ENCODE measurements at regions not wholly inside any gene's neighbourhood (a gene's known extent, or its start where the extent isn't known, plus 50 kb on each side); places are given as distances from the start of the nearest gene placed in this dataset.
"Not testable (repeated sequence)": the region's sequence is repeated elsewhere in the genome, so short reads cannot be mapped to it uniquely, and the experiment has no call there.

DNA sequence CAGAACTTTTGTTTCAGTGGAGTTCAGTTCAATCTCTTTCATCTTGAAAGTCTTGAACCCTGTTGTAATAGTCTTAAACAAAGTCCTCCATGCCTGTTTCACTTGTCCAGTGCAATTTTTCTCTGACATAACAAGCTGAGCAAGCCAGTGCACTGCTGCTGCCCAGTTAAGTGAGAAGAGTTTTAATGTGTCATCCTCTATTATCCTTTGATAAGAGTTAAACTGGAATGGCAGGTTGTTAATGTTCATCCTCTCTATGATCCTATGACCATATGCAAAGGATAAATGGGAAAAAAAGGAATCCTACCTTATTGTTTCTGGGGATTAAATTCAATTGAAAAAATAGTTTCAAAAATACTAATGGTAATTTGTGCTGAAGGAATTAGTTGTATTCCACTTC is 197.5 kb downstream of the FRK start:
- Histone ChIP-seq H3F3A (replicated peaks; ENCODE audit: insufficient read depth) (no peaks in the 10 kb centered on the region), H3K4me3 (ENCODE audit: low read depth in 2 of 2, low read length in 1 of 2) (no peak overlapping the region), H3K4me1 (ENCODE audit: control insufficient read depth in 1 of 2, insufficient read depth in 2 of 2, low read depth in 1 of 2, low read length in 1 of 2) (no peaks in the 10 kb centered on the region; a peak in 1 of 4 replicates), H2AFZ (ENCODE audit: low read depth) (no peak overlapping the region), H3K9me2 (no peaks in the 10 kb centered on the region), H3K9me3 (no peaks in the 10 kb centered on the region), H3K4me2 (no peak overlapping the region), H3K36me3 (replicated peaks in 1 of 2; ENCODE audit: control insufficient read depth in 1 of 2, insufficient read depth in 2 of 2, low read length in 1 of 2) (no peaks in the 10 kb centered on the region), H3K27ac (ENCODE audit: low read depth in 2 of 2, low read length in 1 of 2) (no peak overlapping the region), H3K9ac (no peak overlapping the region), H3K27me3 (ENCODE audit: insufficient read depth) (no peaks in the 10 kb centered on the region), H4K20me1 (ENCODE audit: insufficient read depth) (no peaks in the 10 kb centered on the region), H3K79me2 (ENCODE audit: insufficient read depth) (no peaks in the 10 kb centered on the region)
- no peak for DNase-seq
- TF ChIP-seq NFIC (IDR thresholded peaks at IDR 0.05; ENCODE audit: borderline replicate concordance) (no peak), EP300 (IDR thresholded peaks at IDR 0.05; ENCODE audit: borderline replicate concordance in 1 of 2, low read depth in 1 of 2, low read length in 1 of 2) (no peak), SMC3 (IDR thresholded peaks at IDR 0.05; ENCODE audit: low read depth, low read length) (no peak), FOSL2 (IDR thresholded peaks at IDR 0.05; ENCODE audit: borderline replicate concordance, low read depth) (no peak), YY1 (IDR thresholded peaks at IDR 0.05; ENCODE audit: low read depth) (no peak), EZH2phosphoT487 (IDR thresholded peaks at IDR 0.05; ENCODE audit: borderline replicate concordance, low read depth) (no peak), RFX5 (IDR thresholded peaks at IDR 0.05; ENCODE audit: low read length) (no peak), GABPA (IDR thresholded peaks at IDR 0.05; ENCODE audit: low read depth) (no peak), RXRA (IDR thresholded peaks at IDR 0.05; ENCODE audit: borderline replicate concordance, low read depth) (no peak), POLR2AphosphoS5 (IDR thresholded peaks at IDR 0.05; ENCODE audit: low read depth, low read length) (no peak), NRF1 (IDR thresholded peaks at IDR 0.05; ENCODE audit: low read depth, low read length) (no peak)
- TF ChIP-seq, protein P1, sequence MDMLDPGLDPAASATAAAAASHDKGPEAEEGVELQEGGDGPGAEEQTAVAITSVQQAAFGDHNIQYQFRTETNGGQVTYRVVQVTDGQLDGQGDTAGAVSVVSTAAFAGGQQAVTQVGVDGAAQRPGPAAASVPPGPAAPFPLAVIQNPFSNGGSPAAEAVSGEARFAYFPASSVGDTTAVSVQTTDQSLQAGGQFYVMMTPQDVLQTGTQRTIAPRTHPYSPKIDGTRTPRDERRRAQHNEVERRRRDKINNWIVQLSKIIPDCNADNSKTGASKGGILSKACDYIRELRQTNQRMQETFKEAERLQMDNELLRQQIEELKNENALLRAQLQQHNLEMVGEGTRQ (IDR thresholded peaks at IDR 0.05; ENCODE audit: borderline replicate concordance, low read depth, low read length) = no peak
- TF ChIP-seq, protein P2, sequence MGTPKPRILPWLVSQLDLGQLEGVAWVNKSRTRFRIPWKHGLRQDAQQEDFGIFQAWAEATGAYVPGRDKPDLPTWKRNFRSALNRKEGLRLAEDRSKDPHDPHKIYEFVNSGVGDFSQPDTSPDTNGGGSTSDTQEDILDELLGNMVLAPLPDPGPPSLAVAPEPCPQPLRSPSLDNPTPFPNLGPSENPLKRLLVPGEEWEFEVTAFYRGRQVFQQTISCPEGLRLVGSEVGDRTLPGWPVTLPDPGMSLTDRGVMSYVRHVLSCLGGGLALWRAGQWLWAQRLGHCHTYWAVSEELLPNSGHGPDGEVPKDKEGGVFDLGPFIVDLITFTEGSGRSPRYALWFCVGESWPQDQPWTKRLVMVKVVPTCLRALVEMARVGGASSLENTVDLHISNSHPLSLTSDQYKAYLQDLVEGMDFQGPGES (IDR thresholded peaks at IDR 0.05; ENCODE audit: low read depth, low read length) = no peak
- TF ChIP-seq, protein P3, sequence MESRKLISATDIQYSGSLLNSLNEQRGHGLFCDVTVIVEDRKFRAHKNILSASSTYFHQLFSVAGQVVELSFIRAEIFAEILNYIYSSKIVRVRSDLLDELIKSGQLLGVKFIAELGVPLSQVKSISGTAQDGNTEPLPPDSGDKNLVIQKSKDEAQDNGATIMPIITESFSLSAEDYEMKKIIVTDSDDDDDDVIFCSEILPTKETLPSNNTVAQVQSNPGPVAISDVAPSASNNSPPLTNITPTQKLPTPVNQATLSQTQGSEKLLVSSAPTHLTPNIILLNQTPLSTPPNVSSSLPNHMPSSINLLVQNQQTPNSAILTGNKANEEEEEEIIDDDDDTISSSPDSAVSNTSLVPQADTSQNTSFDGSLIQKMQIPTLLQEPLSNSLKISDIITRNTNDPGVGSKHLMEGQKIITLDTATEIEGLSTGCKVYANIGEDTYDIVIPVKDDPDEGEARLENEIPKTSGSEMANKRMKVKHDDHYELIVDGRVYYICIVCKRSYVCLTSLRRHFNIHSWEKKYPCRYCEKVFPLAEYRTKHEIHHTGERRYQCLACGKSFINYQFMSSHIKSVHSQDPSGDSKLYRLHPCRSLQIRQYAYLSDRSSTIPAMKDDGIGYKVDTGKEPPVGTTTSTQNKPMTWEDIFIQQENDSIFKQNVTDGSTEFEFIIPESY (IDR thresholded peaks at IDR 0.05; ENCODE audit: borderline replicate concordance, low read depth) = no peak
- ChIA-PET CTCF (no interaction called here), POLR2A (no interaction called here)

DNA sequence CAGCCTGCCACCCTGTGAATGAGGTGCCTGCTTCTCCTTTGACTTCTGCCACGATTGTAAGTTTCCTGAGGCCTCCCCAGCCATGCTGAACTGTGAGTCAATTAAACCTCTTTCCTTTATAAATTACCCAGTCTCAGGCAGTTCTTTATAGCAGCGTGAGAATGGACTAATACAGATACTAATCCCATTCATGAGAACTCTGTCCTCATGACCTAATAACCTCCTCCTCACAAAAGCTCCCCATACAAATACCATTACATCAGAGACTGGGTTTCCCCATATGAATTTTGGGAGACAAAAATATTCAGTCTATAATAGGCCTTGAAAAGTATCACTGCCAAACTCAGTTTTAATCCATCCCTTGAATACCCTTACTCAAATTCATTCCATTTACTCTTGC is 199.0 kb downstream of the FRK start:
- H3K27ac ChIP-seq (ENCODE audit: low read depth in 2 of 2, low read length in 1 of 2); H4K20me1 ChIP-seq (ENCODE audit: insufficient read depth); H2AFZ ChIP-seq (ENCODE audit: low read depth); H3F3A ChIP-seq (replicated peaks; ENCODE audit: insufficient read depth); H3K9me2 ChIP-seq; CTCF ChIA-PET; H3K4me3 ChIP-seq (ENCODE audit: low read depth in 2 of 2, low read length in 1 of 2); H3K4me1 ChIP-seq (ENCODE audit: control insufficient read depth in 1 of 2, insufficient read depth in 2 of 2, low read depth in 1 of 2, low read length in 1 of 2); H3K27me3 ChIP-seq (ENCODE audit: insufficient read depth); POLR2A ChIA-PET; DNase-seq; H3K79me2 ChIP-seq (ENCODE audit: insufficient read depth); H3K9me3 ChIP-seq; H3K4me2 ChIP-seq; H3K9ac ChIP-seq; H3K36me3 ChIP-seq (replicated peaks in 1 of 2; ENCODE audit: control insufficient read depth in 1 of 2, insufficient read depth in 2 of 2, low read length in 1 of 2): not testable (repeated sequence)
- 22% methylated on average over 2 of the region's 2 CpGs for WGBS (ENCODE audit: low lambda C conversion rate)

DNA sequence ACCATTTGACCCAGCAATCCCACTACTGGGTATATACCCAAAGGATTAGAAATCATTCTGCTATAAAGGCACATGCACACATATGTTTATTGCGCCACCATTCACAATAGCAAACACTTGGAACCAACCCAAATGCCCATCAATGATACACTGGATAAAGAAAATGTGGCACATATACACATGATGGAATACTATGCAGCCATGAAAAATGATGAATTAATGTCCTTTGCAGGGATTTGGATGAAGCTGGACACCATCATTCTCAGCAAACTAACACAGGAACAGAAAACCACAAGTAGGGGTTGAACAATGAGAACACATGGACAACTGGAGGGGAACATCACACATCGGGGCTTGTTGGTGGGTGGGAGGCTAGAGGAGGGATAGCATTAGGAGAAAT is 201.1 kb downstream of the FRK start:
- H3K27me3 ChIP-seq (ENCODE audit: insufficient read depth); POLR2A ChIA-PET; H3K27ac ChIP-seq (ENCODE audit: low read depth in 2 of 2, low read length in 1 of 2); H3K9ac ChIP-seq; H3K9me3 ChIP-seq; H3K4me1 ChIP-seq (ENCODE audit: control insufficient read depth in 1 of 2, insufficient read depth in 2 of 2, low read depth in 1 of 2, low read length in 1 of 2); H3K4me3 ChIP-seq (ENCODE audit: low read depth in 2 of 2, low read length in 1 of 2); H2AFZ ChIP-seq (ENCODE audit: low read depth); H3K79me2 ChIP-seq (ENCODE audit: insufficient read depth); H4K20me1 ChIP-seq (ENCODE audit: insufficient read depth); CTCF ChIA-PET; DNase-seq; H3K4me2 ChIP-seq; H3K36me3 ChIP-seq (replicated peaks in 1 of 2; ENCODE audit: control insufficient read depth in 1 of 2, insufficient read depth in 2 of 2, low read length in 1 of 2); H3F3A ChIP-seq (replicated peaks; ENCODE audit: insufficient read depth); H3K9me2 ChIP-seq: not testable (repeated sequence)
- WGBS (ENCODE audit: low lambda C conversion rate) = 44% methylated on average over 2 of the region's 2 CpGs

All from SK-N-SH (cell line).